Duodenal mucosa (tissue), 2 donors: ENCODE measurements at regions not wholly inside any gene's neighbourhood (a gene's known extent, or its start where the extent isn't known, plus 50 kb on each side); places are given as distances from the start of the nearest gene placed in this dataset.

Source experiments
- H3K27ac ChIP-seq: one replicate; pipeline ENCODE4 v1.7.0; 2013; ENCODE audit warnings: low read depth, low read length
- H3K27me3 ChIP-seq, 2 donors: one replicate each; pipeline ENCODE4 v1.7.0; 2013; ENCODE audit warnings: low read length in 2 of 2, control low read depth in 1 of 2; ENCODE audit not compliant: insufficient read depth in 2 of 2, control insufficient read depth in 1 of 2
- H3K36me3 ChIP-seq, 2 donors: one replicate each; pipeline ENCODE4 v1.7.0; 2013; ENCODE audit warnings: low read length in 2 of 2, control low read depth in 1 of 2; ENCODE audit not compliant: insufficient read depth in 2 of 2, control insufficient read depth in 1 of 2
- H3K4me1 ChIP-seq, 2 donors: one replicate each; pipeline ENCODE4 v1.7.0; 2013; ENCODE audit warnings: low read length in 2 of 2, control low read depth in 1 of 2; ENCODE audit not compliant: insufficient read depth in 2 of 2, control insufficient read depth in 1 of 2
- H3K4me3 ChIP-seq, 2 donors: one replicate each; pipeline ENCODE4 v1.7.0; 2013; ENCODE audit warnings: low read length in 2 of 2, low read depth in 1 of 2
- H3K9ac ChIP-seq, 2 donors: one replicate each; pipeline ENCODE4 v1.7.0; 2013; ENCODE audit warnings: low read length in 2 of 2, low read depth in 1 of 2
- H3K9me3 ChIP-seq, 2 donors: one replicate each; pipeline ENCODE4 v1.7.0; 2013; ENCODE audit warnings: low read length in 2 of 2, control low read depth in 1 of 2; ENCODE audit not compliant: control insufficient read depth in 1 of 2

DNA sequence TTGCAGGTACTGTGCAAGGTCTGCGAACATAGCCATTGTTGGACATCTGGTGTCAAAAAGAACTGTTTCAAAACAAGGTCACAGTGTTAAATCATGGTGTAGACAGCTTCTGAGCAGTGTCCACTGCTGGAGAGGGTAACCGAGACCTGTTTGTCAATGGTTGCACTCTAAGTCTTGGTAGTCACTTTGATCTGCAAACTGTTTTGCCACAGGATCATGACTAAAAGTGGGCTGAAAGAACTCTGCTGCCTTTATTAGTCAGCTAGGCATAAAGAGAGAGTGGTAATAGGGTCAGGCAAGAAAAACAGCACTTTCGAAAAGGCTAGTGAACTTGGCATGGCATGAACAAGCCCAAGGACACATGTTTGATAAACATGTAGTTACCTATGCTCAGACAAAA lies 552.3 kb upstream of the CITED2 start:
- no peak overlapping the region for H3K9ac ChIP-seq
- H3K27me3 ChIP-seq: no peaks in the 10 kb centered on the region
- H3K4me1 ChIP-seq: peaks cover 8 to 13% of the 10 kb centered on the region in 2 donors
- H3K36me3 ChIP-seq: no peaks in the 10 kb centered on the region
- H3K27ac ChIP-seq: no peak overlapping the region
- H3K9me3 ChIP-seq: no peaks in the 10 kb centered on the region
- H3K4me3 ChIP-seq: no peak overlapping the region

DNA sequence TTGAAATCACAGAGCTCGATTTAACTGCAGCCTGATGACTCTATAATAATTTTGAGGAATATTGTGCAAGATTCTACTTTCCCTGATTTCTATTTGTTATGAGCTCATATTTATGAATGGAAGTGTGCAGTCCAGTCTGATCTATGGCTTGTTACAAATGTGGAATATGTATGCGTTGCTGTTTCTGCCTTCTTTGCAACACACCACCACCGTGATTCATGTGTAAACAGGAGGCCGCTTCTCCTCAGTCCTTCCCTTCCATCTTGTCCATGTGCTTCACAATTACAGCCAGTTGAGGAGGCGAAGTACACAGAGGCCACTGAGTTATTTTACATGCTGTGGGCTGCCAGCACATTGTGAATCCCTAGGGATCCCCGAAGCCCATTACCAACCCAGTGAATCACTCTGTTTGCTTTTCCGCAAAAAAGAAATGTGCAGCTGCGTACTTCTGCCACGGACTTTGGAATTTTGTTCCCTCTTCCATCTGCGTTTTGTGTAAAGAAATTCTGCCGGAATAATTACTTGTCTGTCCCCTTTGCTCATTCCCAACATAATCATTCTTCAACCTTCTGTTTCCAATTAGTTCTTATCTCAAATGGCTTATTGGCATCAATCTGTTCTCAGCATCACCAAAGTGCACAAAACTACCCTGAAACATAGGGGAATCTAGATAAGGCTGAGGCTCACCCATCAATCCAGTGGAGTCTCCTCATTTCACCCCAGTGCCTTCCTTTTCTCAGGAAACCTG lies 551.6 kb upstream of the CITED2 start:
- peaks cover 8 to 13% of the 10 kb centered on the region in 2 donors for H3K4me1 ChIP-seq
- H3K9ac ChIP-seq: no peak overlapping the region
- no peaks in the 10 kb centered on the region for H3K36me3 ChIP-seq
- peak overlapping the region in 1 of 2 donors; percentile 11 for H3K4me3 ChIP-seq
- no peaks in the 10 kb centered on the region for H3K27me3 ChIP-seq
- no peak overlapping the region for H3K27ac ChIP-seq
- no peaks in the 10 kb centered on the region for H3K9me3 ChIP-seq

DNA sequence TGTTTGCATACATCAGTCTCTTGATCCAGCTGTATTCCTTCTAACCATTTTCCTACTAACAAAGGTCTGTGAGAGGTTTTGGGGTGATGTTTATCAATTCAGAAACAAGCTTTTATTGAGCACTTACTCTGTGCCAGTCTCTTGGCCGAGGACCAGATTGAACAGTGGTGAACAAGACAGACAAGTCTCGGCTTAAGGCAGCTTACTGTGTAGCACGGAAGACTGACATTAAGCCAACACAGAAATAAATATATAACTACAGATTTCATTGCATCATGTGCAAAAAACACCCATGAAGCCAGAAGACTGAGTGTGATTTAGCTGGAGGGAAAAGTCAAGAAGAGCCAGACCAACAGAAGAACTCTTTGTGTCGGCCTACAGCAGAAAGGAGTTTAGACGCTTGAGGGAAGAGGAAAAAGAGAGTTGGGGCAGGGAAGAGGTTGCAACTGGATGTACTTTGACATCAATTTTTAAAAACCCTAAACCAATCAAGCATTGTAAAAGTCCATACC lies 549.6 kb upstream of the CITED2 start:
- Histone ChIP-seq H3K27me3 (no peaks in the 10 kb centered on the region), H3K9me3 (no peaks in the 10 kb centered on the region), H3K27ac (no peak overlapping the region), H3K36me3 (no peaks in the 10 kb centered on the region), H3K9ac (no peak overlapping the region), H3K4me3 (no peak overlapping the region), H3K4me1 (peaks cover 8 to 13% of the 10 kb centered on the region in 2 donors)

- Histone ChIP-seq H3K27ac (no peak overlapping the region), H3K9me3 (no peaks in the 10 kb centered on the region), H3K4me3 (no peak overlapping the region), H3K36me3 (no peaks in the 10 kb centered on the region), H3K9ac (no peak overlapping the region), H3K27me3 (no peaks in the 10 kb centered on the region), H3K4me1 (peaks cover 8 to 13% of the 10 kb centered on the region in 2 donors)
Measured at GRCh38 chr6:139922236-139922635, 547.8 kb upstream of the CITED2 start.

- no peaks in the 10 kb centered on the region for H3K36me3 ChIP-seq
- H3K9me3 ChIP-seq: no peaks in the 10 kb centered on the region
- H3K27me3 ChIP-seq: no peaks in the 10 kb centered on the region
- no peak overlapping the region for H3K9ac ChIP-seq
- peaks cover 0 to 2% of the 10 kb centered on the region in 2 donors for H3K4me1 ChIP-seq
- no peak overlapping the region for H3K4me3 ChIP-seq
- no peak overlapping the region for H3K27ac ChIP-seq
Measured at GRCh38 chr6:139920776-139921100, 546.3 kb upstream of the CITED2 start.

DNA sequence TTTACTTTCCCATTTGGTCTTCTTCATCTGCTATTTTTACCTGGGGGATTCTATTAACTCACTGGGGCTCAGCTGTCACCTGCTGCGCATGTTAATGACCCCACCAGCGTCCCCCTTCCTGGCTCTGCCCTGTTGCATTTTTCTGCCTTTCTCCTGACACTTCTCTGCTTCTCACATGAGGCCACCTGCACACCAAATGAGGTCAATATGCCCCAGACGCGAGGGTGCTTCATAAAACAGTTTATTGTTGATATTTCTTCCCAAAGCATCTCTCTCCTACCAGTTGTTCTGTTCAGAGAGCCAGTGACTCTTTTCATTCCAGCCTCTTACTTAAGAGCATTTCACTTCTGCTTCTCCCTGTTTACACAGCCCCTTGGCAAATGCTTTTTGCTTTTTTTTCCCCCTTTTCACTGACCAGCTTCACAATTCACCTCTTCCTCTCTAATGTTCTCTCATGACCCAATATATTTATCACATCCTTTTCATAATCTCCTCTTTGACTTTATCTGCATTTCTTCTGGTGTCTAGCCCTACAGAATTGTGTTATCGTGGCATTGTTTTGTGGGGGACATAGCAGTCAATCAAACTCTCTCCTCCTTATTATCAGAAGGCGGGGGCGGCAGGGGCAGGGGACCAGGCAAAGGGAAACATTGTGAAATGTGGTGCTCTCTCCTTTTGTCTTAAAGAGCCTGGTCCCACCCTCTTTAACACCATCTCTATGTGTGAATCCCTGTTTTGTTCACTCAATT lies 545.8 kb upstream of the CITED2 start:
- Histone ChIP-seq H3K9ac (no peak overlapping the region), H3K9me3 (no peaks in the 10 kb centered on the region), H3K4me3 (no peak overlapping the region), H3K36me3 (no peaks in the 10 kb centered on the region), H3K27me3 (no peaks in the 10 kb centered on the region), H3K27ac (no peak overlapping the region), H3K4me1 (no peaks in the 10 kb centered on the region)

DNA sequence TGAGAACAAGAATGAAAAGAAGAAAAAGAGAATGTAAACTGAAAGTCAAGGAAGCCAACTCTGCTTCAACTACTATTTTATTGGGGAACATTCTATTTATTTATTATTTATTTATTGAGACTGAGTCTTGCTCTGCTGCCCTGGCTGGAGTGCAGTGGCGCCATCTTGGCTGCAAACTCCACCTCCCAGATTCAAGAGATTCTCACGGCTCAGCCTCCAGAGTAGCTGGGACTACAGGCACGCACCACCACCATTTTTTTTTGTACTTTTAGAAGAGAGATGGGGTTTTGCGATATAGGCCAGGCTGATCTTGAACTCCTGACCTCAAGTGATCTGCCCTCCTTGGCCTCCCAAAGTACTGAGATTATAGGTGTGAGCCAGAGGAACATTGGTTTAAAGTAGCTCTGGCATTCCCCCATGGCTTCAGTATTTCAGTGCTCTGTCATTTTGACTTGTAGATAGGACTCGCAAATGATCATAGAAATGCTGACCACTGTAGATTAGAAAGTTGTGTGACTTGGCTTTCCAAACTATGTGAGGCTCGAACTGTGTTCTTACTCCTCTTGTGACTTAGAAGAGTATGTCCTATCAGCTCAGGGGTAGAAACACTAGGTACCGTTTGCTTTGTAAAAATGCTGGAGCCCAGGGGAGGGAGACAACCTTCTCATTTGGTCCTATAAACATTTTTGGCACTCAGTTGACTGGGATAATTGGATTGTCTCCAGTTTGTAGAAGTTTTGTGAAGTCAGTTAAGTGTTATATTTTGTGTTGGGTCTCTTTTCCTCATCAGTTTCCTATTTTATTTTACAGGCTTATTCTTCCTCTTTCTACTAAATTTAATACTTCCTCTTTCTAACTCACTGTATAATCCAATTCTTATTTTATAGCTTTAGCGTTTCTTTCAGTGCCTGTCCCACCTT lies 544.9 kb upstream of the CITED2 start:
- H3K27ac ChIP-seq: no peak overlapping the region
- H3K9me3 ChIP-seq: no peaks in the 10 kb centered on the region
- peaks cover 0 to 4% of the 10 kb centered on the region in 2 donors for H3K4me1 ChIP-seq
- H3K9ac ChIP-seq: no peak overlapping the region
- no peaks in the 10 kb centered on the region for H3K27me3 ChIP-seq
- no peak overlapping the region for H3K4me3 ChIP-seq
- no peaks in the 10 kb centered on the region for H3K36me3 ChIP-seq

DNA sequence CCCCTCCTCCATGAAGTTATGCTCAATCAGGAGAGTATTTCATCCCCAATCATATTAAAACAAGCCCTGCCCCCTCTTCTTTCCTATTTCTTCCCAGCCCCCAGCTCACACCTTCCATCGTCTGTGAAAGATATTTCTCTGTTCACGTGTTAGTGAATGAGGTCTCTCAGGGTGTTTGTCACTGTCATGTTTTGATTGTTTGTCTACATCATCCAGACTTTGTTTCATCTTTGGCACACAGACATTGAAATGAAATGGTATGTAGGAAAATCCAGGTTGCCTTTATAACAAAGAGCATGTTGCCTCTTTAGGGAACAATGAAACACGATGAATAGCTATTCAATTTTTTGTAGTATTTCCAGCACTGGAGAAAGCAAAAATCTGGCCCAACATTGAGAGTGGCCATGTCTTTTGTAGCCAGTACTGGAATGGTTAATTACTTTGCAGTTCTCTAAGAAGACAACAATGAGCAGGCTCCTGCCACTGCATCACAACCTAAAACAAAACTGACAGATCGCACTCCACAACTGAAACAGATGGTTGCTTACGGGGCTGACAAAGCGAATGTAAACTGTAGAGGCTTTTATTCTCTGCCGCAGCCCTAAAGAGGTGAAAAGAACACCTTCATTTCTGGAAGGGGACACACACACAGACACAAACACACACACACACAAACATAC lies 543.6 kb upstream of the CITED2 start:
- H3K9ac ChIP-seq: no peak overlapping the region
- H3K27ac ChIP-seq: no peak overlapping the region
- H3K4me3 ChIP-seq: no peak overlapping the region
- H3K36me3 ChIP-seq: no peaks in the 10 kb centered on the region
- no peaks in the 10 kb centered on the region for H3K9me3 ChIP-seq
- H3K4me1 ChIP-seq: peaks cover 0 to 4% of the 10 kb centered on the region in 2 donors
- H3K27me3 ChIP-seq: no peaks in the 10 kb centered on the region

DNA sequence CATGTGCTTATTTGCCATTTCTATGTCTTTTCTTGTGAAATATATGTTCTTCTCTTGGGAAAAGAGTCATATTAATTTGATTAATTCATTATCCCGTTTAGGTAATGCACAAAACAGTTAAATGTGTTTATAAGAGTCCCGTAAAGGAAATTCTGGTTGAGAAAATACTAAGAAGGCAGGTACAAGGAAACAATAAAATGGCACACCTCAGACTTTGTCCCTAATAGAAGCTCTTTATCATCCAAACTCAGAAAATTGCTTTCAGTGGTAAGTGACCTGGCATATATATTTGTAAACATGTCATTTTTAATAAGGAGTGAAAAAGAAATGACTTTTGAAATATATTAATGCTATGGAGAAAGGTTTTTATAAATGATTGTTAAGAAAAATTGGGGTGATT lies 540.5 kb upstream of the CITED2 start:
- no peaks in the 10 kb centered on the region for H3K27me3 ChIP-seq
- H3K9ac ChIP-seq: no peak overlapping the region
- no peaks in the 10 kb centered on the region for H3K36me3 ChIP-seq
- no peak overlapping the region for H3K27ac ChIP-seq
- no peaks in the 10 kb centered on the region for H3K9me3 ChIP-seq
- H3K4me3 ChIP-seq: no peak overlapping the region
- H3K4me1 ChIP-seq: peaks cover 0 to 10% of the 10 kb centered on the region in 2 donors
